Endothelial cell of hepatic sinusoid (primary cell): ENCODE measurements at regions not wholly inside any gene's neighbourhood (a gene's known extent, or its start where the extent isn't known, plus 50 kb on each side); places are given as distances from the start of the nearest gene placed in this dataset.
"Not testable (repeated sequence)": the region's sequence is repeated elsewhere in the genome, so short reads cannot be mapped to it uniquely, and the experiment has no call there.

Experiments used
- in situ Hi-C: cut with HindIII; loops from 2 replicates; pipeline ENCODE4 v1.10.0; 2017; ENCODE audit warnings: low sequenced_read_pairs

DNA sequence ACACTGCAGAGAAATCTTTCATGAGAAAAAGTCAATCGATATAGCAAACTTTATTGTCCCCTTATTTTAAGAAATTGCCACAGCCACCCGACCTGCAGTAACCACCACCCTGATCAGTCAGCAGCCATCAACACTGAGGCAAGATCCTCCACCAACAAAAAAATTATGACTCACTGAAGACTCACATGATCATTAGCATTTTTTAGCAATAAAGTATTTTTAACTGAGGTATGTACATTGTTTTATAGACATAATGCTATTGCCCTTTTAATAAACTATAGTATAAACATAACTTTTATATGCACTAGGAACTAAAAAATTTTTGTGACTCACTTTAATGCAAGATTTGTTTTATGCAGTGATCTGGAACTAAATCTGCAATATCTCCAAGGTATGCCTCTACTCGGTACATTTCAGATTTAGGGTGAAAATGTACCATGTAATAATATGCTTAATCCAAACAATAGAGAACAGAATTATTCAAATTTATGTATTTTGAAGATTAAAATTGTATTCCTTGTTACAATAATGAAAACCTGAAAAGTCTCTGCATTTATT lies 79.2 kb upstream of the CEP126 start:
- in situ Hi-C loops: no loop called here

DNA sequence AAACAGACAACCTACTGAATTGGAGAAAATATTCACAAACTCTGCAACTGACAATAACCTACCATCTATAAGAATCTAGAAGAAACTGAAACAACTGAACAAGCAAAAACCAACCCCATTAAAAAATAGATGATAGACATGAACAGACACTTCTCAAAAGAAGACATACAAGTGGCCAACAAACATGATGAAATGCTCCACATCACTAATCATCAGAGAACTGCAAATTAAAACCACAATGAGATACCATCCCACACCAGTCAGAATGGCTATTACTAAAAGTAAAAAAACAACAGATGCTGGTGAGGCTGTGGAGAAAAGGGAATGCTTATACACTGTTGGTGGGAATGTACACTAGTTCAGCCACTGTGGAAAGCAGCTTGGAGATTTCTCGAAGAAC lies 84.3 kb upstream of the CEP126 start:
- in situ Hi-C loops: not testable (repeated sequence)

DNA sequence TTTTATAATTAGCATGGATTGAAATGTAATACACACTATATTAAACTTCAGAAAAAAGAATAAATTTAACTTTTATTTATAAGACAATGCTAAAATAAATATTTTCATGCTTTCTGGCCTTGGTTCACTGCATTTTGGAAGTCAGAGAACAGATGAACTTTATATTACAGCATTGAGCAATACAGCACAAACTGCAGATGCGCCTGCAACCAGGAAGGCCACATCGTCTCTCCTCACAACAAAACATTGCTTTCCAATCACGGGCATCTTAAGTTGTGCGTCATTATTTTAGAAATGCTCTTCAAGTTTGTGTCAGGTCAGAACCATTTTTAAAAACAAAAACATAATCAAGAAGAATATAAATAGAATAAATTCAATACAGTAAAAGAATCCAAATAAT lies 89.3 kb upstream of the CEP126 start:
- in situ Hi-C loops: no loop called here

DNA sequence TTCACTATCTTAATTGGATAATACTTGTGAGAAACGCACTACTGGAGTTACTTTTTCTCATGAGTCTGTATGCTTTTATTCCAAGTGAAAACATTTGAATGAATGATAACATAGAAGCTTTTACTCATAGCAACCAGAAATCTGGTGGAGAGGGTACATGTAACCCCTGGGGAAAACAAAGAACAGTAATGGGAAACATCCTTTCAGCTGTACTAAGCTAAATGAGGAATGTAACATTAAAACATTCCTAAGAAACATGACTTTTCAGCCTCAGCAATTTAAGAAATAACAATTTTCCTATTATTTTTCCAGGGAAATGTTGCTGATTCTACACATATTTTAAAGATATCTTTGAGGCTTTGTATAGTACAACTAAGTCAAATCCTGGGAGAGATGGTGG lies 97.2 kb upstream of the CEP126 start:
- in situ Hi-C loops: no loop called here

DNA sequence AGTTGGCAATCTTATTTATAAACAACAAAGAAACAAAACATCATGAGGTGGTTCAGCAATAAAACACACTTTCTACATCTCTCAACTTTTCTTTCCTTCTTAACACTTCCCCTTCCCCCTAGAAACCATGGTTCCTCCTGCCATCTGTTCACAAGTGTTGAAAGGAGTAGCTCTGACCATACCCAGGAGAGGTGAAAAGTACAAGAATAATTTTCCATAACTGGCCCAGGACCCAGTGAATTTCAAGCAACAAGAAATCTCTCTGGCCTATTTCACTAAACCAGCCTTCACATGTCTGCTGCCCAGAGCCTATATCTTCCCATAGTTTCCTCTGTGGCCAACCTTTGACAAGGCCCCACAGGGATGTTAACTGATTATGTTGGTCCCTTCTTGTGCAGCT lies 98.2 kb upstream of the CEP126 start:
- in situ Hi-C loops: no loop called here

DNA sequence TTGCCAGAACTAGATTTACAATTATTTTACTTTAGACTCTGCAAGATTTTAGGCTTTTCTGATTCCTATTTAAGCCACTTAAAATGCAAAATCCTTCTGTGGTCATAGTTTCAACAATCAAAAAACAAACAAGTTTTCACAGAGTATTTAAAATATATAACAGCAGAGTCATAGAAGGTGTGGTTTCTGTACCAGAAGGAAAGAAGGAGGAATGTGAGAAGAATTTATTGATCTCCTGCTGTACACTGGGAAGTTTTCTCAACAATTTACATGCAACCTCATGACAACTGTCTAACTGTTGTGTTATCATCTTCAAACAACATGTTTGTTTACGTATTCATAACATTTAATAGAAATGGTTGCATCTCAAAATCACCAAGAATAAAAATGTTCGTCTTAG lies 102.3 kb upstream of the CEP126 start:
- in situ Hi-C loops: no loop called here

DNA sequence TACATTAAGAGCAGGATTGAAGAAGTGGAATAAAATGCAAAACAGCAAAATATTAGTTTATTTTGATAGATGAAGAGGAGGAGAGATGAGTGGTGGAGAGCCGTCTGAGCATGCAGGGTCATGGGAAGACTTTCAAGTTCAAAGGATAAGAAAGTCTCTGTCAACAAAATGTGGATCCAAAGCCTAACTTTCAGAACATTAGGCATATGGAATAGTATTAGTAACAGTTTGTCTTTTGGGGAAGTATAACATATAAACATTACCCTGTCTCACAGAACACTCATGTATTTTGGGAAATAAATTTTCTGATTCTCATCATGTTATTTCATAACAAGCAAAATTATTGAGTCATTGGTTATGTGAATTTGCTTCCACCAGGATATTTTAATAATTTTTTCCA lies 104.3 kb upstream of the CEP126 start:
- in situ Hi-C loops: no loop called here

DNA sequence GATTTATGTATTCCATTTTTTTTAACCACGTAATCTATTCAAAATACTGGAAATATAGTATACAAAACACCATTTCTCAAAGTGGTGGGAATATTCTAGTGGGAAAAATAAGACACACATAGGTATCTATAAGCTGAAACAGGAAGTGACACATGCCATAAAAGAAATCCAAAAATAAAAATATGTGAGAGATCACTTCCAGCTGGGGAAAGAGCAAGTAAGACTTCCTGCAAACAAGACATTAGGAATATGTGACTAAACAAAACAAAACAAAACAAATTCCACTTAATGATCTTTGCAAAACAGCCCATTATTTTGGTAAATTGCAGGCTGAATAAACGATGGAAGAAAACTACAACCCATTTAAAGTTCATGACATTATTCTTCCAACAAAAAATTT lies 107.3 kb upstream of the CEP126 start:
- in situ Hi-C loops: no loop called here

DNA sequence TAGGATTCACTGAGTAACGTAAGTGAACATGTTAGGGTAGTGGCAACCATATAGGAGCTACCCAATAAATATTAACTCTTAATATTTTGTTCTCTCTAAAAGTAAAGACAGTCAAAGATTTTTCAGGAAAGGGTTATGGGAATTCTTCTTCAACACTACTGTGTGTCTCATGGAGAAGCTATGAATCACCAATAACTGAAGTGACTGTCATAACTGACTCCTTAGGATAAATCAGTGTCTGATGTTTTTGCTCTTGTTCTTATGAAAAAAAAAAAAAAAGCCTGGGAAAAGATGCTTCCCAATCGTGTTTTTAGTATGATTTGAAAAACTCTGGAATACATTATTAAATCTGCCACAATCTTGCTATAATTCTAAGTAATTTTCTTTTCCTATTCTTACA lies 111.2 kb upstream of the CEP126 start:
- in situ Hi-C loops: no loop called here

DNA sequence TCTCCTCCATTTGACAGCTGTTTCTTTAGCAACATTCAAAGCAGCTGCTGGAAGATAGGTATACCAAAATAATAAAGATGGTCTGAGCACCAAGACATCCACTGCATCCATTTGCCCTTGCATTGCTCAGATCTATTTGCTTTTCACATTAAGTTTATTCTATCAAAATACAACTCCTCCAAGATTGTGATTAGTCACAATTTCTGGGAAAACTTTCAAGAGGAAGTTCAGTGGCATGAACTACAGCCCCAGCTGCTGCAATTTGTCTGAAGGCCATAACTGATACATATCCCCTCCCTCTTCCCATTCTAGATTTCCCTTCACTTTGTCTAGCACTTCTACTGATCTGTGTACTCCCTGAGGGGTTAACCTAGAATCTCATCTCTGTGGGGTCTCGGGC lies 117.5 kb upstream of the CEP126 start:
- in situ Hi-C loops: no loop called here

DNA sequence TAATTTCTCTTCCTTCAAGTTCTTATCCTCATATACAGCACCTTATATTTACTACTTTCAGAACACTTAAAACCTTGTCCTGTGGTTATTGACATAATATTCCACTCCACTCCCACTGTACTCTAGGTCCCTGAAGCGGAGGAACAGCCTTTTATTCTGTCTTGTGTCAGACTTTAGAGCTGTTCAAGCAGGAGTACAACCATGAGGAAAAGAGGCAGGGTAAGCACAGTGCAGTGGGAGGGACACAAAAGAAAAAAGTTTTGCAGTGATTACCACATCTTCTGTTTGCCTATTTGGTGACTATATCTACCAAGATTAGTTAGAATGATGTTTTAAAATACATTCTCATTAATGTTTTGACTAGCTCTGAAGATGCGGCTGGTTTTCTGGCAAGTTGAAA lies 122.0 kb upstream of the CEP126 start:
- in situ Hi-C loops: loop anchor here (5.0 kb wide), 1 partner anchor 51 kb away; no protein-coding TSS in a partner anchor

DNA sequence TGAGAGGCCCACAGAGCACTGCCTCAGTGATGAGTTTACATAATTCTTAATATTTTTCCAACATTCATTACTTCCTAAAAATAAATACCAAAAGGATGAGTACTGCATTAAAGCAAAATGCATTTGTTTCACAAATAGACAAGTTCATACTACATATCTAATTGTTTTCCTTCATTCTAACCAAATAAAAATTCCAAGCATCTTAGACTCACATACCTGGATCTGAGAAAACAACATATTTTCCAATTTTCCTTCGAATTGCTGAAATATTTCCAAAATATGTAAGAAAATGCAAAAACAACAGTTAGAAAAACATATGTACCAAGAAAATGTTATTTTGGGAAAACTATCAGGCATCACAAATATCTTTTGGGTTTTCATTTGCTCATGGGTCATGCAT lies 127.9 kb upstream of the CEP126 start:
- in situ Hi-C loops: no loop called here

DNA sequence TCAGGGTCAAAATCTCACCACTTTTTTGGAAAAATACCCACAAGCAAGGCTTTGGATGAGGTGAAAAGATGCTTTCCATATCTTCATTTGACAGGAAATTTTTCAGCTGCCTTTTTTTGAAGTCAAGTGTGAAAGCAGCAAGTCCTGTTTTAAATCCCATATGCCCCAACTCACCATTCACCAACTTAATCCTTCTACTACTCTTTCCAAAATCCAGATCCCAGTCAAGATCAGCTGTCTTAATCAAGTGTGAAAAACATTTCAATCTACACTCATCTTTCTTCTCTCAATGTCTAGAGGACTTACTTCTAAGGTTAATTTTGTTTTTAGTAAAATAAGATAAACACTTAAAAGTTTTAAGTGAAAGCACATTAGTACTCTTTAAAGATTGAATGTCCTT lies 128.4 kb upstream of the CEP126 start:
- in situ Hi-C loops: no loop called here

DNA sequence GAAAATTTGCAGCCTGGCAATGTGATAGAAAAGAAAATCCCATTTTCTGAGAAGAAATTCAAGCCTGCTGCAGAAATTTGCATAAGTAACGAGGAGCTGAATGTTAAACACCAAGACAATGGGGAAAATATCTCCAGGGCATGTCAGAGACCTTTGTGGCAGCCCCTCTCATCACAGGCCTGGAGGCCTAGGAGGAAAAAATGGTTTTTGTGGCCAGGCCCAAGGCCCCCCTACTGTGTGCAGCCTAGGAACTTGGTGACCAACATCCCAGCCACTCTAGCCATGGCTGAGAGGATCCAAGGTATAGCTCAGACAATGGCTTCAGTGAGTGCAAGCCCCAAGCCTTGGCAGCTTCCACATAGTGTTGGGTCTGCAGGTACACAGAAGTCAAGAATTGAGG lies 135.6 kb upstream of the CEP126 start:
- in situ Hi-C loops: not testable (repeated sequence)

DNA sequence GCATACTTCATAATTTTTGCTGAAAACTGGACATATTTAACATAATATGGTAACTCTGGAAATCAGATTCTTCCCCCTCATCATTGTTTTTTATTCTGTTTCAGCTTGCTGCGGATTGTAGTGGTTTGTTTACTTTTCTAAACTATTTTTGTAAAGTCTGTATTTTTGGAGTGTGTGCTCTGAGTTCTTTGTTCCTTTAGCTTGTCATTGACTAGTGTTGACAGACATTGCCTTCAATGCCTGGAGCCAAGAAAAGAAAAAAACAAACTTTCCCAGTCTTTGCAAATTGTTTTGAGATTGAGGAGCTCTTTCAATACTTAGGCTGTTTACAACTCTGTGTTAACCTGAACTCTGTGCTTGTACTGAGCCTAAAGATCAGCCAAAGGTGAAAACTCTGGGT lies 137.3 kb upstream of the CEP126 start:
- in situ Hi-C loops: no loop called here

DNA sequence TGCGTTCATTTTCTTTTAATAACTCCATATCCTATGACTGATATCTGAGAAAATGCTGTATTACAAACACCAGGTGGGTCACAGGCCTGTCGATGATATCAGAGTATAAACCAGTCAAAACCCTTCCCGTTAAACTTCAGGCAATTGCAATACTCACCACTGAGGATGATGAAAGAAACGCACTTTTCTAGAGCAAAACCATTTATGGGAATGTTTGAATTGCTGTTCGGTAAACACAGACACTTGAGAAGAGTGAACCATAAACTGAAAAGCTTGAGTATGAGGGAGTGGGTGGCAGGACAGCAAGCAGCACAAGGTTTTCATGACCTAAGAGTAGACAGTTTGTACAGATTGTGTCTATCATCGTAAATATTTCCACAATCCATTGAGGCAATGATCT lies 139.8 kb upstream of the CEP126 start:
- in situ Hi-C loops: no loop called here

DNA sequence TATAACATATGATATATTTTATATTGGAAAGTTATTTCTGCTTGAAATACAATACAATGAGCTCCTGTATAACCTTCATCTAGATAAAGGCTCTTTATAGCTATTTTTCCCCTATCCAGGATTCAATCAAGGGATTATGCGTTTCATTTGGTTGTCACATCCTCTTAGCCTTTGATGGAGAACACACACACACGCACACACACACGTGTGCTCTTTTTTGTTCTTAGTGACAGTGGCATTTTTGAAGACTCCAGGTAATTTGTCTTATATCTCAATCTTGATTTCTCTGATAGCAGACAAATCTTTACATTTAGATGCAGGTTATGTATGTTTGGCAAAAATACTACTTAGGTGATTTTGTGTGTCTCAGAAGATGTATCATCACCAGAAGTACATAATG lies 144.2 kb upstream of the CEP126 start:
- in situ Hi-C loops: no loop called here

DNA sequence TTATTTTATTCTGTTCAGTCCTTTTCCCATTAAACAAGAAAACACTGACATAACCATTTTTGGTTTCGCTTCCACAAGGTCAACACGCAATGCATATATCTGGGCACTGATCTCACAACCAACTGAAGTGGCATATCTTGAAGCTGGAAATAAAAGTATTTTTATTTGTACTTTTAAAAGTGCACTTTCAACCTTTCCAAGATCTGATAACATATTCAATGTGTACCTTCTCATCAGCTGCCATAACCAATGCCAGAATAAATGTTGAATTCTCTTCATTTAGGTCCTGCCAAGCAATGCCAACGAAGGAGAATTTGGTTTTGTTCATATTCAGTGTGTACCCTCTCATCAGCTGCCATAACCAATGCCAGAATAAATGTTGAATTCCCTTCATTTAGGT lies 148.9 kb upstream of the CEP126 start:
- in situ Hi-C loops: no loop called here

DNA sequence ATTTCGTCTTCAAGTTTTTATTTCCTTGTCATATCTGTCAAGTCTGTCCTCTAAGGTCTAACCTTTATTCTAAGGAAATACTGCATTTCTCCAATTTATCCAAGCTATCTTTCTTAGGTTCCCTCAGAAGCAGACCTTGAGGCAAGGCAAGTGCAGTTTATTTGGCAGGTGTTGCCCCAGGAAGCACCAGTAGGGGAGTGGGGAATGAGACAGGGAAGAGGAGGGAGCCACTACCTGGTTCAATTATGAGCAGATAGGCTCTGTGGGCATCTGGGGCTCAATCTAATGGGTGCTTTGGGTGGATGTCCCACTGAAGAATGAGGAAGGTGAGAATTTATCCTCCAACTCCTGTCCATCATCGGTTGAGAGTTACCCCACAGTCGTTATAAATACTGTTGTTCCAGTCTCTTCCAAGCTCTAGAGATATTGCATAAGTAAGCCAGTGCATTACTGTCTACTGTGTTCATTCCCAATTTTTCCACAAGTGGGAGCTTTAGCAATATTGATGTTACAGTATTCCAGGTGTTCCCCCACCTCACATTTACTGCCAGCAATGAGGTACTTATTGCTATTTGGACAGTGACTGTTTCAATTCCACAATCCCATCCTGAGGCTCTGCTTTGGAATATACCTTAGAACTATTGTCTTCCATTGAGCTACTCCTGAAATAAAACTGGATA lies 154.9 kb upstream of the CEP126 start:
- in situ Hi-C loops: no loop called here

DNA sequence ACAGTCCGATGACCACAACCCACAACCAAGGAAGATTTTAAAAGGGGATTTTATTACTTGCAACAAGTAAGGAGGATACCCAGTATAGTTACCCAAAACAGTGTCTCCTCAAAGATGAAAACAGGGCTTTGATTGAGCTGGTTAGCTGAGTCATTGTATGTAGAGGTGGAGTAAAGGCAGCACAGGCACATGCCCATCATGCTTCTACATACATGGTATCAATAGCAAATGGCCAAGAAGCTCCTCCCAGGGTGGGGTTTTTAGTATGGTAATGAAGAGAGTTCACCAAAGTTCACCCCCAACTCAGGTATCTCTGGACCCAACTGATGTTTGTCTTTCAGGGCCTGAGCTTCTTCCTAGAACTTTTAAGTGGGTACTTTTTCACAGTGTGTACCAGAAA lies 157.1 kb upstream of the CEP126 start:
- in situ Hi-C loops: no loop called here

DNA sequence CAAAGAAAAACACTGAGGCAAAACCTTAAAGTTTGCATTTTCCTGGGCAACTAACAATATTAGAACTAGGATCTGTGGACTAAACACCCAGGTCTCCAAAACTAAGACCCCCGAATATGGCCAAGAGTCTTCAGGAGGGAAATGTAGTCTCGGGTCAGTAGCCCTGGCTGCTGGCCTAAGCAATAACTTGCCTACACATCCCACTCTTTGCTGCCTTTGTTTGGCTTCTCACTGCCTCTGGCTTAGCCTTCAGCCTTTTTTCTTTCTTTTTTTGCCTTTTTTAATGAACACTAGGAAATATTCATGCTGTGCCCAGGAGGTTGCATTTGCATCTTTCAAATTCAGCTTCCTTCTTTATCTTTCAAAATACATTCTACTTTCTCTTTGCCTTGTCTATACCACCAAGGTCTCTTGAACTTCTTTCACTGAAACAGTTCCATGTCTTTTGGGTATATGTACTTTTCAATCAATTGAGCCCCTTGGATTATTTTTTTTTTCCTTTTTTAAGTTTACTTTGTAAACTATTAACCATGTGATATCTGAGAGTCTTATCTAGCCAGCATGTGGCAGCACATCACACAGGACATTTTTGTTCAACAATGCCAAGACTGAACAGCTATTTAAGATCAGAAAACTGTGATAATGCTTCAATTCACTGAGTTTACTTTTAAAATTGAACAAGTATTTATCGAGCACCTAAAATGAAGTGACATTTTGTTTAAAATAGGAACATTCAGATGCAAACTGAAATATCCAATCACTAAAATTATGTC lies 165.0 kb upstream of the TRPC6 start:
- in situ Hi-C loops: no loop called here

DNA sequence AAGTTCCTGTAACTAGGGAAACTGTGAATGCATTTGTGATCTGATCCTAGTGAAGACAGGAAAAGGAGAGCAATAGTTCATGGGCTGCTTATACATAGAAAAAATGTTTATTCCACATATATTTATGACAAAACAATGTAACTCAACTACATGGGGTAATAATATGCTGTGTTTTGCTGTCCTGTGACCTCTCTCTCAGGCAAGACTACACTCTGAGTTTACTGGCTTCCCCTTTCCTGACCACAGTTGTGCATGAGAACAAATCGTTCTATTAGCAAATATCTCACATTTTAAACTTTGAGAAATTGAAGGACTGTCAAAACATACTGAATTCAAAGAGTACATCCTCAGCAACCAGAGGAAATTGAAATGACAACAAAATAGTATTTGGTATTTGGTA lies 161.9 kb upstream of the TRPC6 start:
- in situ Hi-C loops: no loop called here
